ENCODE measurements at regions not wholly inside any gene's neighbourhood (a gene's known extent, or its start where the extent isn't known, plus 50 kb on each side); places are given as distances from the start of the nearest gene placed in this dataset.

DNA sequence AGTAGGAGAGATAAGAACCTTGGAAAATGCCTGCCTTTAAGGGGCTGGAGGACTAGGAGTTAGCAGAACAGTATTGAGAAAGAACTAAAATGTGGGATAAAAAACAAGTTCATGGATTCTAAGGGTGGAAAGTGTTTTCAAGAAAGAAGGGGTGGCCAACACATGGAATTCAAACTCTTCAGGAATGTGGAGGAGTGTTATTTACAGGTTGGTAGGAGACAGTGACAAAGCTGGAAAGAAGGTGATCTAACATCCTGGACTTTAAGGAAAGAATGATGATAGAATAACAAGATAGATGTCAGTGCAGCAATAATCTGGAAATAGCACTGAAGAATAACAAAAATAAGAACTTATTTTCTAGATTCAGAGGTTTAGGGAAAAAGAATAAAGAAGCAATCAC is 54.0 kb upstream of the TNFRSF21 start:
- Histone ChIP-seq H3K27ac (ENCODE audit: low read depth in 1 of 2, low read length in 2 of 2) (no peak overlapping the region), H3K9me3 (ENCODE audit: control insufficient read depth in 4 of 4, low read length in 3 of 4) (no peaks in the 10 kb centered on the region), H3K9ac (ENCODE audit: low read depth in 1 of 2, low read length in 2 of 2) (no peak overlapping the region), H3K4me1 (ENCODE audit: control insufficient read depth in 4 of 4, insufficient read depth in 4 of 4, low read length in 3 of 4) (no peaks in the 10 kb centered on the region), H3K4me3 (ENCODE audit: low read depth in 1 of 3, low read length in 3 of 3) (no peak overlapping the region), H3K36me3 (ENCODE audit: control insufficient read depth in 4 of 4, insufficient read depth in 3 of 4, low read depth in 1 of 4, low read length in 3 of 4) (no peaks in the 10 kb centered on the region), H3K27me3 (ENCODE audit: control insufficient read depth in 4 of 4, insufficient read depth in 4 of 4, low read length in 3 of 4) (no peaks in the 10 kb centered on the region)
- TF ChIP-seq JUND (IDR thresholded peaks at IDR 0.05) (no peak), HNF4G (IDR thresholded peaks at IDR 0.05) (no peak), YY1 (IDR thresholded peaks at IDR 0.05) (no peak), RXRA (IDR thresholded peaks at IDR 0.05) (no peak), RAD21 (IDR thresholded peaks at IDR 0.05) (no peak), NR2F2 (IDR thresholded peaks at IDR 0.05) (no peak), FOXA2 (IDR thresholded peaks at IDR 0.05) (no peak), EGR1 (IDR thresholded peaks at IDR 0.05; ENCODE audit: low read depth in 2 of 2) (no peak)
- TF ChIP-seq, protein P1, sequence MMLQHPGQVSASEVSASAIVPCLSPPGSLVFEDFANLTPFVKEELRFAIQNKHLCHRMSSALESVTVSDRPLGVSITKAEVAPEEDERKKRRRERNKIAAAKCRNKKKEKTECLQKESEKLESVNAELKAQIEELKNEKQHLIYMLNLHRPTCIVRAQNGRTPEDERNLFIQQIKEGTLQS (IDR thresholded peaks at IDR 0.05): no peak
- TF ChIP-seq, protein P2, sequence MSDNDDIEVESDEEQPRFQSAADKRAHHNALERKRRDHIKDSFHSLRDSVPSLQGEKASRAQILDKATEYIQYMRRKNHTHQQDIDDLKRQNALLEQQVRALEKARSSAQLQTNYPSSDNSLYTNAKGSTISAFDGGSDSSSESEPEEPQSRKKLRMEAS (IDR thresholded peaks at IDR 0.05): no peak
- TF ChIP-seq, protein P3, sequence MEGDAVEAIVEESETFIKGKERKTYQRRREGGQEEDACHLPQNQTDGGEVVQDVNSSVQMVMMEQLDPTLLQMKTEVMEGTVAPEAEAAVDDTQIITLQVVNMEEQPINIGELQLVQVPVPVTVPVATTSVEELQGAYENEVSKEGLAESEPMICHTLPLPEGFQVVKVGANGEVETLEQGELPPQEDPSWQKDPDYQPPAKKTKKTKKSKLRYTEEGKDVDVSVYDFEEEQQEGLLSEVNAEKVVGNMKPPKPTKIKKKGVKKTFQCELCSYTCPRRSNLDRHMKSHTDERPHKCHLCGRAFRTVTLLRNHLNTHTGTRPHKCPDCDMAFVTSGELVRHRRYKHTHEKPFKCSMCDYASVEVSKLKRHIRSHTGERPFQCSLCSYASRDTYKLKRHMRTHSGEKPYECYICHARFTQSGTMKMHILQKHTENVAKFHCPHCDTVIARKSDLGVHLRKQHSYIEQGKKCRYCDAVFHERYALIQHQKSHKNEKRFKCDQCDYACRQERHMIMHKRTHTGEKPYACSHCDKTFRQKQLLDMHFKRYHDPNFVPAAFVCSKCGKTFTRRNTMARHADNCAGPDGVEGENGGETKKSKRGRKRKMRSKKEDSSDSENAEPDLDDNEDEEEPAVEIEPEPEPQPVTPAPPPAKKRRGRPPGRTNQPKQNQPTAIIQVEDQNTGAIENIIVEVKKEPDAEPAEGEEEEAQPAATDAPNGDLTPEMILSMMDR (IDR thresholded peaks at IDR 0.05; ENCODE audit: low read depth, low read length, missing input control): no peak
- no peak for DNase-seq (ENCODE audit: low spot score)

DNA sequence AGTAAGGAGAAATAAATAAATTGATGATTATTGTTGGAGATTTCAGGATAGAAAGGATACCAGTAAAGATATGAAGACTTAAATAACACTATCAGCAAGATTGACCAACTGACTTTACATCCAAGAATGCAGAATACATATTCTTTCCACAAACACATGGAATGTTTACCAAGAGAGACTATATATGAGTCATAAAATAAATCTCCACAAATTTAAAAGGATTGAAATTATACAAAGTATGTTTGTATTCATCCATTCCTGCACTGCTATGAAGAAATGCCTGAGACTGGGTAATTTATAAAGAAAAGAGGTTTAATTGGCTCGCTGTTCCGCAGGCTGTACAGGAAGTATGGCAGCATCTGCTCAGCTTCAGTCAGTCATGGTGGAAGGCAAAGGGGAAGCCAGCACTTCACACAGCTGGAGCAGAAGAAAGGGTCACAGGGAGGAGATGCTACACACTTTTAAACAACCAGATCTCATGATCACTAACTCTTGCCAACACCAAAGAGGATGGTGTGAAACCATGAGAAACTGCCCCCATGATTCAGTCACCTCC is 56.7 kb upstream of the TNFRSF21 start:
- TF ChIP-seq JUND (IDR thresholded peaks at IDR 0.05) (no peak), HNF4A (conservative IDR thresholded peaks at IDR 0.05) (no peak), TAF1 (conservative IDR thresholded peaks at IDR 0.05) (no peak), EGR1 (IDR thresholded peaks at IDR 0.05; ENCODE audit: low read depth in 2 of 2) (no peak), YY1 (IDR thresholded peaks at IDR 0.05) (no peak), SP1 (IDR thresholded peaks at IDR 0.05) (no peak), RAD21 (IDR thresholded peaks at IDR 0.05) (no peak), HNF4G (IDR thresholded peaks at IDR 0.05) (no peak), NR2F2 (IDR thresholded peaks at IDR 0.05) (no peak), FOXA2 (IDR thresholded peaks at IDR 0.05) (no peak), GABPA (IDR thresholded peaks at IDR 0.05 in 1 of 2, conservative IDR thresholded peaks at IDR 0.05 in 1 of 2) (no peak)
- TF ChIP-seq, protein P4, sequence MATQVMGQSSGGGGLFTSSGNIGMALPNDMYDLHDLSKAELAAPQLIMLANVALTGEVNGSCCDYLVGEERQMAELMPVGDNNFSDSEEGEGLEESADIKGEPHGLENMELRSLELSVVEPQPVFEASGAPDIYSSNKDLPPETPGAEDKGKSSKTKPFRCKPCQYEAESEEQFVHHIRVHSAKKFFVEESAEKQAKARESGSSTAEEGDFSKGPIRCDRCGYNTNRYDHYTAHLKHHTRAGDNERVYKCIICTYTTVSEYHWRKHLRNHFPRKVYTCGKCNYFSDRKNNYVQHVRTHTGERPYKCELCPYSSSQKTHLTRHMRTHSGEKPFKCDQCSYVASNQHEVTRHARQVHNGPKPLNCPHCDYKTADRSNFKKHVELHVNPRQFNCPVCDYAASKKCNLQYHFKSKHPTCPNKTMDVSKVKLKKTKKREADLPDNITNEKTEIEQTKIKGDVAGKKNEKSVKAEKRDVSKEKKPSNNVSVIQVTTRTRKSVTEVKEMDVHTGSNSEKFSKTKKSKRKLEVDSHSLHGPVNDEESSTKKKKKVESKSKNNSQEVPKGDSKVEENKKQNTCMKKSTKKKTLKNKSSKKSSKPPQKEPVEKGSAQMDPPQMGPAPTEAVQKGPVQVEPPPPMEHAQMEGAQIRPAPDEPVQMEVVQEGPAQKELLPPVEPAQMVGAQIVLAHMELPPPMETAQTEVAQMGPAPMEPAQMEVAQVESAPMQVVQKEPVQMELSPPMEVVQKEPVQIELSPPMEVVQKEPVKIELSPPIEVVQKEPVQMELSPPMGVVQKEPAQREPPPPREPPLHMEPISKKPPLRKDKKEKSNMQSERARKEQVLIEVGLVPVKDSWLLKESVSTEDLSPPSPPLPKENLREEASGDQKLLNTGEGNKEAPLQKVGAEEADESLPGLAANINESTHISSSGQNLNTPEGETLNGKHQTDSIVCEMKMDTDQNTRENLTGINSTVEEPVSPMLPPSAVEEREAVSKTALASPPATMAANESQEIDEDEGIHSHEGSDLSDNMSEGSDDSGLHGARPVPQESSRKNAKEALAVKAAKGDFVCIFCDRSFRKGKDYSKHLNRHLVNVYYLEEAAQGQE (IDR thresholded peaks at IDR 0.05): no peak
- TF ChIP-seq, protein P2 (IDR thresholded peaks at IDR 0.05): no peak
- TF ChIP-seq, protein P1 (IDR thresholded peaks at IDR 0.05): no peak
- TF ChIP-seq, protein P5, sequence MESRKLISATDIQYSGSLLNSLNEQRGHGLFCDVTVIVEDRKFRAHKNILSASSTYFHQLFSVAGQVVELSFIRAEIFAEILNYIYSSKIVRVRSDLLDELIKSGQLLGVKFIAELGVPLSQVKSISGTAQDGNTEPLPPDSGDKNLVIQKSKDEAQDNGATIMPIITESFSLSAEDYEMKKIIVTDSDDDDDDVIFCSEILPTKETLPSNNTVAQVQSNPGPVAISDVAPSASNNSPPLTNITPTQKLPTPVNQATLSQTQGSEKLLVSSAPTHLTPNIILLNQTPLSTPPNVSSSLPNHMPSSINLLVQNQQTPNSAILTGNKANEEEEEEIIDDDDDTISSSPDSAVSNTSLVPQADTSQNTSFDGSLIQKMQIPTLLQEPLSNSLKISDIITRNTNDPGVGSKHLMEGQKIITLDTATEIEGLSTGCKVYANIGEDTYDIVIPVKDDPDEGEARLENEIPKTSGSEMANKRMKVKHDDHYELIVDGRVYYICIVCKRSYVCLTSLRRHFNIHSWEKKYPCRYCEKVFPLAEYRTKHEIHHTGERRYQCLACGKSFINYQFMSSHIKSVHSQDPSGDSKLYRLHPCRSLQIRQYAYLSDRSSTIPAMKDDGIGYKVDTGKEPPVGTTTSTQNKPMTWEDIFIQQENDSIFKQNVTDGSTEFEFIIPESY (IDR thresholded peaks at IDR 0.05): no peak
- TF ChIP-seq, protein P3 (IDR thresholded peaks at IDR 0.05; ENCODE audit: low read depth, low read length, missing input control): no peak
- WGBS: 80% methylated on average over 2 of the region's 2 CpGs

More for the DNA sequence above, 56.7 kb upstream of the TNFRSF21 start:
- Histone ChIP-seq H3K4me1 (ENCODE audit: control insufficient read depth in 4 of 4, insufficient read depth in 4 of 4, low read length in 3 of 4) (no peaks in the 10 kb centered on the region), H3K27ac (ENCODE audit: low read depth in 1 of 2, low read length in 2 of 2) (no peak overlapping the region), H3K4me3 (ENCODE audit: low read depth in 1 of 3, low read length in 3 of 3) (no peak overlapping the region), H3K9ac (ENCODE audit: low read depth in 1 of 2, low read length in 2 of 2) (no peak overlapping the region), H3K36me3 (ENCODE audit: control insufficient read depth in 4 of 4, insufficient read depth in 3 of 4, low read depth in 1 of 4, low read length in 3 of 4) (no peaks in the 10 kb centered on the region), H3K9me3 (ENCODE audit: control insufficient read depth in 4 of 4, low read length in 3 of 4) (no peaks in the 10 kb centered on the region), H3K27me3 (ENCODE audit: control insufficient read depth in 4 of 4, insufficient read depth in 4 of 4, low read length in 3 of 4) (no peaks in the 10 kb centered on the region)
- no peak for DNase-seq (ENCODE audit: low spot score)
